ENCODE measurements at regions not wholly inside any gene's neighbourhood (a gene's known extent, or its start where the extent isn't known, plus 50 kb on each side); places are given as distances from the start of the nearest gene placed in this dataset.

DNA sequence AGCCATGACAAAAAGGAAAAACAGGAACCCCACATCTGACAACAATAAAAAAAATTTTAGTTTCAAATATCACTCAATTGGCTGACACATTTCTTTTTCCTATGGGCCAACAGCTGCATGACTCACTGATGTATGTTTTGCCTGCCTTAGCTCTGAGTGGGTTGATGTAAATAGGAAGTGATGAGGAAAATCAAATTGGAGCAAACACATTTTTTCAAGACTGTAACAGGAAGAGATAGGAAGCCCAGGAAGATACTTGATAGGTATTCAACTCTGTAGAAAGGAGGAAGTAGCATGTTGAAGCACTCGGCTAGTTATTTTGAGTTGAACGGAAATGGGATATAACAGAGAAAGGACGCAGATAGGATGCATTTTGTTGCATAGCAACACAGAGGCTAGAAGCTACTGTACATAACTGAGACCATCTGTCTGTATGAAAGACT is 168.0 kb upstream of the NR5A2 start:
- H3K4me3 Mint-ChIP-seq (ENCODE audit: unreplicated experiment): no peak overlapping the region
- H3K27ac ChIP-seq (ENCODE audit: low read depth, low read length): peak overlapping the region; percentile 20

DNA sequence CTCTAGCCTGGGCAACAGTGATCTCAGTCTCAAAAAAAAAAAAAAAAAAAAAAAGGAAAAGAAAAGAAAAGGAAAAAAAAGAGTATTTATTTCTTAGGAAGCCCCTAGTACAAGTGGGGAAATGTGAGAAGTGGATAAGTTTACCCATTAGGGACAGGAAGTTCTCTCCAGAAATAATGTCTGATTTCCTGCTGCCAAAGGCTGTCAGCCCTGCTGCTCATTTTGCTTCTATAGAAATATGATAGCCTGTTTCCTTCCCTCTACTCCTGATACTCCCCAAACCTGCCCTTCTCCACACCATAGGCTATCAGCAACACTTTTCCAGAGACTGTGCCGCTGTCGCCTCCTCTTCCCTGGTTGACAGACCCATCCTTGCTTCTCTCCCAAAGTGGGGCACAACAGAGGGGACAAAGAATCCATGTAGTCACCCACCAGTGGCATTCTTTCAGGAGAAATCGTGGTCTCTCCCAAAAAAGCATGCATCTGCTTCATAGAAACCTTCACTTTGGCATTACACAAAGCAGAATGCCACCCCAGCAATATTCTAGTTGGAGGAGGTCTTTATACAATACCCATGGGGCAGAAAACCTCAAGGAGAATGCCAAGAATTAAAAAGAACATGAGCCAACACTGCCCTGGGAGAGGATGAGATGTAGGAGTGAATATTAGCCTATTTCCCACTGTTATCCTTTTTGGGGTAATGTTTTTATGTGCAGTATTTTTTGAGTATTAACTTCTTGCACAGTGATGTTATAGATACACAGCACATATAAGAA is 166.3 kb upstream of the NR5A2 start:
- Histone ChIP-seq H3K4me2 (ENCODE audit: low read length) (no peak overlapping the region), H3K9me3 (ENCODE audit: insufficient read depth, low read depth, low read length) (no peaks in the 10 kb centered on the region), H2AFZ (ENCODE audit: low read depth, low read length) (no peak overlapping the region), H3K4me3 (ENCODE audit: insufficient read depth, low read depth, low read length) (no peak overlapping the region), H4K20me1 (ENCODE audit: insufficient read depth, low read length) (no peaks in the 10 kb centered on the region), H3K79me2 (ENCODE audit: insufficient read depth, low read length) (no peaks in the 10 kb centered on the region), H3K9ac (ENCODE audit: low read length) (no peak overlapping the region), H3K27me3 (ENCODE audit: insufficient read depth, low read length) (no peaks in the 10 kb centered on the region), H3K4me1 (ENCODE audit: insufficient read depth, low read length) (peaks cover 7% of the 10 kb centered on the region), H3K27ac (ENCODE audit: low read depth, low read length) (no peak overlapping the region), H3K36me3 (ENCODE audit: insufficient read depth, low read length) (no peaks in the 10 kb centered on the region)
- Mint-ChIP-seq H3K36me3 (ENCODE audit: low read depth, unreplicated experiment) (no peaks in the 10 kb centered on the region), H3K9me3 (ENCODE audit: unreplicated experiment) (no peaks in the 10 kb centered on the region), H3K4me3 (ENCODE audit: unreplicated experiment) (no peak overlapping the region), H3K27ac (ENCODE audit: unreplicated experiment) (no peak overlapping the region), H3K27me3 (ENCODE audit: low read depth, unreplicated experiment) (no peaks in the 10 kb centered on the region), H3K4me1 (ENCODE audit: low read depth, unreplicated experiment) (peaks cover 17% of the 10 kb centered on the region)
- no peak for DNase-seq (ENCODE audit: low read depth)
- FAIRE-seq: no peak
- TF ChIP-seq, protein P1, sequence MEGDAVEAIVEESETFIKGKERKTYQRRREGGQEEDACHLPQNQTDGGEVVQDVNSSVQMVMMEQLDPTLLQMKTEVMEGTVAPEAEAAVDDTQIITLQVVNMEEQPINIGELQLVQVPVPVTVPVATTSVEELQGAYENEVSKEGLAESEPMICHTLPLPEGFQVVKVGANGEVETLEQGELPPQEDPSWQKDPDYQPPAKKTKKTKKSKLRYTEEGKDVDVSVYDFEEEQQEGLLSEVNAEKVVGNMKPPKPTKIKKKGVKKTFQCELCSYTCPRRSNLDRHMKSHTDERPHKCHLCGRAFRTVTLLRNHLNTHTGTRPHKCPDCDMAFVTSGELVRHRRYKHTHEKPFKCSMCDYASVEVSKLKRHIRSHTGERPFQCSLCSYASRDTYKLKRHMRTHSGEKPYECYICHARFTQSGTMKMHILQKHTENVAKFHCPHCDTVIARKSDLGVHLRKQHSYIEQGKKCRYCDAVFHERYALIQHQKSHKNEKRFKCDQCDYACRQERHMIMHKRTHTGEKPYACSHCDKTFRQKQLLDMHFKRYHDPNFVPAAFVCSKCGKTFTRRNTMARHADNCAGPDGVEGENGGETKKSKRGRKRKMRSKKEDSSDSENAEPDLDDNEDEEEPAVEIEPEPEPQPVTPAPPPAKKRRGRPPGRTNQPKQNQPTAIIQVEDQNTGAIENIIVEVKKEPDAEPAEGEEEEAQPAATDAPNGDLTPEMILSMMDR (IDR thresholded peaks at IDR 0.05; ENCODE audit: insufficient read depth, low read depth, low read length): no peak
- TF ChIP-seq EZH2 (IDR thresholded peaks at IDR 0.05; ENCODE audit: insufficient read depth, low read length): no peak

More for the DNA sequence above, 168.0 kb upstream of the NR5A2 start:
- no peaks in the 10 kb centered on the region for H3K79me2 ChIP-seq (ENCODE audit: insufficient read depth, low read length)
- H3K27me3 ChIP-seq (ENCODE audit: insufficient read depth, low read length): no peaks in the 10 kb centered on the region
- peaks cover 28% of the 10 kb centered on the region for H3K4me1 Mint-ChIP-seq (ENCODE audit: low read depth, unreplicated experiment)
- no peak overlapping the region for H3K9ac ChIP-seq (ENCODE audit: low read length)
- no peaks in the 10 kb centered on the region for H3K36me3 Mint-ChIP-seq (ENCODE audit: low read depth, unreplicated experiment)
- no peak overlapping the region for H3K4me3 ChIP-seq (ENCODE audit: insufficient read depth, low read depth, low read length)
- H3K9me3 ChIP-seq (ENCODE audit: insufficient read depth, low read depth, low read length): no peaks in the 10 kb centered on the region
- TF ChIP-seq EZH2 (IDR thresholded peaks at IDR 0.05; ENCODE audit: insufficient read depth, low read length): no peak
- TF ChIP-seq, protein P1 (IDR thresholded peaks at IDR 0.05; ENCODE audit: insufficient read depth, low read depth, low read length): no peak
- H3K4me2 ChIP-seq (ENCODE audit: low read length): peak overlapping the region; percentile 43
- DNase-seq (ENCODE audit: low read depth) (peak; percentile 47), FAIRE-seq (no peak)
- H4K20me1 ChIP-seq (ENCODE audit: insufficient read depth, low read length): no peaks in the 10 kb centered on the region
- no peak overlapping the region for H2AFZ ChIP-seq (ENCODE audit: low read depth, low read length)
- no peaks in the 10 kb centered on the region for H3K9me3 Mint-ChIP-seq (ENCODE audit: unreplicated experiment)
- H3K36me3 ChIP-seq (ENCODE audit: insufficient read depth, low read length): no peaks in the 10 kb centered on the region
- H3K27me3 Mint-ChIP-seq (ENCODE audit: low read depth, unreplicated experiment): no peaks in the 10 kb centered on the region
- H3K4me1 ChIP-seq (ENCODE audit: insufficient read depth, low read length): peaks cover 22% of the 10 kb centered on the region
- H3K27ac Mint-ChIP-seq (ENCODE audit: unreplicated experiment): peak overlapping the region; percentile 0

- Mint-ChIP-seq H3K27ac (ENCODE audit: unreplicated experiment) (no peak overlapping the region), H3K4me3 (ENCODE audit: unreplicated experiment) (no peak overlapping the region), H3K4me1 (ENCODE audit: low read depth, unreplicated experiment) (peaks cover 13% of the 10 kb centered on the region), H3K27me3 (ENCODE audit: low read depth, unreplicated experiment) (no peaks in the 10 kb centered on the region), H3K9me3 (ENCODE audit: unreplicated experiment) (no peaks in the 10 kb centered on the region), H3K36me3 (ENCODE audit: low read depth, unreplicated experiment) (no peaks in the 10 kb centered on the region)
- Histone ChIP-seq H3K4me3 (ENCODE audit: insufficient read depth, low read depth, low read length) (no peak overlapping the region), H3K27me3 (ENCODE audit: insufficient read depth, low read length) (no peaks in the 10 kb centered on the region), H3K4me1 (ENCODE audit: insufficient read depth, low read length) (peaks cover 4% of the 10 kb centered on the region), H3K9ac (ENCODE audit: low read length) (no peak overlapping the region), H2AFZ (ENCODE audit: low read depth, low read length) (no peak overlapping the region), H4K20me1 (ENCODE audit: insufficient read depth, low read length) (no peaks in the 10 kb centered on the region), H3K79me2 (ENCODE audit: insufficient read depth, low read length) (no peaks in the 10 kb centered on the region), H3K4me2 (ENCODE audit: low read length) (no peak overlapping the region), H3K9me3 (ENCODE audit: insufficient read depth, low read depth, low read length) (no peaks in the 10 kb centered on the region), H3K27ac (ENCODE audit: low read depth, low read length) (no peak overlapping the region), H3K36me3 (ENCODE audit: insufficient read depth, low read length) (no peaks in the 10 kb centered on the region)
- no peak for DNase-seq (ENCODE audit: low read depth)
- no peak for FAIRE-seq
- no peak for TF ChIP-seq EZH2 (IDR thresholded peaks at IDR 0.05; ENCODE audit: insufficient read depth, low read length)
- TF ChIP-seq, protein P1 (IDR thresholded peaks at IDR 0.05; ENCODE audit: insufficient read depth, low read depth, low read length): no peak
Measured at GRCh38 chr1:199862047-199862446, 165.5 kb upstream of the NR5A2 start.

All from astrocyte (in vitro differentiated cells and primary cell).